IMR-90 (cell line): ENCODE measurements at regions not wholly inside any gene's neighbourhood (a gene's known extent, or its start where the extent isn't known, plus 50 kb on each side); places are given as distances from the start of the nearest gene placed in this dataset.

Source experiments
- ATAC-seq: fragments of 200-7000 bp; cut with Tn5 transposase; 2 replicates; pipeline ENCODE4 v1.9.1; 2020; ENCODE audit warnings: low read depth, mild to moderate bottlenecking, moderate library complexity
- BruUV-seq: library from RNA; stranded (reverse); fragments of 400-500 nt; replicated peaks from 2 replicates; lab custom pipeline; 2021; lab: Mats Ljungman, UMichigan
- CTCF ChIA-PET: fragments of 300-600 bp; formaldehyde crosslinking; extraction: SDS; loops from one replicate; lab custom pipeline; 2021; ENCODE audit warnings: antibody characterized with exemption; lab: Yijun Ruan, JAX
- POLR2A ChIA-PET: fragments of 300-600 bp; sonication (Branson Sonifier 250); formaldehyde crosslinking; loops from one replicate; lab custom pipeline; 2022; ENCODE audit warnings: antibody characterized with exemption; ENCODE audit not compliant: unreplicated experiment; lab: Charles Lee
- DNase-seq: peaks from one replicate; pipeline ENCODE4 v3.0.0; 2013
- H2AFZ ChIP-seq: replicated peaks from 2 replicates; pipeline ENCODE3; 2013; ENCODE audit warnings: low read length, mild to moderate bottlenecking; ENCODE audit not compliant: poor library complexity
- H2AK5ac ChIP-seq: 2 replicates; pipeline ENCODE4 v1.6.1; 2013; ENCODE audit warnings: low read depth, low read length, inconsistent platforms
- H2AK9ac ChIP-seq: replicated peaks from 2 replicates; pipeline ENCODE3; 2013; ENCODE audit warnings: mild to moderate bottlenecking, low read depth, low read length, moderate library complexity; ENCODE audit not compliant: poor library complexity
- H2BK120ac ChIP-seq: 2 replicates; pipeline ENCODE4 v1.6.1; 2013; ENCODE audit warnings: low read depth, low read length, inconsistent platforms
- H2BK15ac ChIP-seq: 3 replicates; pipeline ENCODE4 v1.6.1; 2013; ENCODE audit warnings: low read depth, low read length, inconsistent platforms
- H2BK20ac ChIP-seq: 2 replicates; pipeline ENCODE4 v1.6.1; 2013; ENCODE audit warnings: low read depth, mild to moderate bottlenecking, inconsistent platforms, low read length, moderate library complexity
- H2BK5ac ChIP-seq: 2 replicates; pipeline ENCODE4 v1.6.1; 2013; ENCODE audit warnings: mild to moderate bottlenecking, low read depth, low read length, inconsistent platforms; ENCODE audit not compliant: poor library complexity, severe bottlenecking
- H3K14ac ChIP-seq: replicated peaks from 2 replicates; pipeline ENCODE4 v1.6.1; 2013; ENCODE audit warnings: low read depth, low read length, inconsistent platforms
- H3K18ac ChIP-seq: 2 replicates; pipeline ENCODE4 v1.6.1; 2013; ENCODE audit warnings: low read depth, low read length, control low read depth
- H3K23ac ChIP-seq: 2 replicates; pipeline ENCODE4 v1.6.1; 2013; ENCODE audit warnings: low read depth, low read length, inconsistent platforms
- H3K27ac ChIP-seq: 2 replicates; pipeline ENCODE4 v1.5.1; 2013; ENCODE audit warnings: mild to moderate bottlenecking, control low read depth, low read length; ENCODE audit not compliant: insufficient read depth
- H3K27me3 ChIP-seq: 2 replicates; pipeline ENCODE4 v1.6.1; 2013; ENCODE audit warnings: low read length; ENCODE audit not compliant: control insufficient read depth, insufficient read depth
- H3K36me3 ChIP-seq: 2 replicates; pipeline ENCODE4 v1.6.1; 2013; ENCODE audit warnings: low read length, mixed read lengths; ENCODE audit not compliant: control insufficient read depth, insufficient read depth
- H3K4ac ChIP-seq: 2 replicates; pipeline ENCODE4 v1.6.1; 2013; ENCODE audit warnings: low read depth, low read length, inconsistent platforms
- H3K4me1 ChIP-seq: 2 replicates; pipeline ENCODE4 v1.6.1; 2013; ENCODE audit warnings: low read length, mixed read lengths; ENCODE audit not compliant: control insufficient read depth, insufficient read depth
- H3K4me2 ChIP-seq: 2 replicates; pipeline ENCODE4 v1.6.1; 2013; ENCODE audit warnings: low read depth, mild to moderate bottlenecking, control low read depth, low read length, moderate library complexity
- H3K4me3 ChIP-seq: 2 replicates; pipeline ENCODE4 v1.5.1; 2013; ENCODE audit warnings: low read depth, mild to moderate bottlenecking, control low read depth, low read length, moderate library complexity; ENCODE audit not compliant: insufficient read depth
- H3K56ac ChIP-seq: 2 replicates; pipeline ENCODE4 v1.6.1; 2013; ENCODE audit warnings: low read length, inconsistent platforms; ENCODE audit not compliant: insufficient read depth; ENCODE audit errors: extremely low read depth
- H3K79me1 ChIP-seq, 2 experiments: 2 replicates each; pipeline ENCODE4 v1.6.1; 2013; ENCODE audit warnings: low read length in 2 of 2, inconsistent platforms in 1 of 2, low read depth in 1 of 2
- H3K9ac ChIP-seq: 2 replicates; pipeline ENCODE4 v1.6.1; 2013; ENCODE audit warnings: low read depth, low read length, control low read depth
- H3K9me1 ChIP-seq: 2 replicates; pipeline ENCODE4 v1.6.1; 2013; ENCODE audit warnings: low read length, inconsistent platforms; ENCODE audit not compliant: insufficient read depth
- H3K9me3 ChIP-seq: 2 replicates; pipeline ENCODE4 v1.6.1; 2013; ENCODE audit warnings: low read length; ENCODE audit not compliant: control insufficient read depth, insufficient read depth
- H4K20me1 ChIP-seq: 2 replicates; pipeline ENCODE4 v1.6.1; 2013; ENCODE audit warnings: low read length, inconsistent platforms; ENCODE audit not compliant: insufficient read depth
- H4K5ac ChIP-seq: 2 replicates; pipeline ENCODE4 v1.6.1; 2013; ENCODE audit warnings: mild to moderate bottlenecking, low read depth, low read length, control low read depth
- H4K8ac ChIP-seq, 2 experiments: 2 replicates each; pipeline ENCODE4 v1.6.1; 2013; ENCODE audit warnings: low read depth in 2 of 2, low read length in 2 of 2, control low read depth in 1 of 2, inconsistent platforms in 1 of 2
- H4K91ac ChIP-seq: 2 replicates; pipeline ENCODE4 v1.6.1; 2013; ENCODE audit warnings: low read depth, low read length, inconsistent platforms; ENCODE audit not compliant: insufficient read depth
- BHLHE40 ChIP-seq: fragments of 150-350 bp; IDR thresholded peaks from 2 replicates; pipeline ENCODE4 v1.6.1; 2016; ENCODE audit warnings: mild to moderate bottlenecking, low read depth, low read length
- CEBPB ChIP-seq: IDR thresholded peaks from 2 replicates; pipeline ENCODE4 v1.6.1; 2012; ENCODE audit warnings: low read depth, low read length, improper control_type of control experiment
- CHD1 ChIP-seq: IDR thresholded peaks from 2 replicates; pipeline ENCODE4 v1.6.1; 2012; ENCODE audit warnings: low read depth, low read length, improper control_type of control experiment
- FOS ChIP-seq: fragments of 150-350 bp; IDR thresholded peaks from 2 replicates; pipeline ENCODE4 v1.6.1; 2016; ENCODE audit warnings: low read depth, low read length
- MAFK ChIP-seq: IDR thresholded peaks from 2 replicates; pipeline ENCODE4 v1.6.1; 2012; ENCODE audit warnings: low read depth, low read length, improper control_type of control experiment
- MAZ ChIP-seq: IDR thresholded peaks from 2 replicates; pipeline ENCODE4 v1.6.1; 2012; ENCODE audit warnings: low read depth, mild to moderate bottlenecking, low read length, improper control_type of control experiment, moderate library complexity, borderline replicate concordance
- MXI1 ChIP-seq: IDR thresholded peaks from 2 replicates; pipeline ENCODE4 v1.6.1; 2012; ENCODE audit warnings: low read depth, mild to moderate bottlenecking, low read length, moderate library complexity, borderline replicate concordance
- NFE2L2 ChIP-seq: fragments of 150-350 bp; IDR thresholded peaks from 2 replicates; pipeline ENCODE4 v1.6.1; 2016; ENCODE audit warnings: low read depth, mild to moderate bottlenecking, low read length
- POLR2A ChIP-seq: IDR thresholded peaks from 2 replicates; pipeline ENCODE4 v1.6.1; 2012; ENCODE audit warnings: mild to moderate bottlenecking, low read depth, low read length
- RAD21 ChIP-seq: IDR thresholded peaks from 2 replicates; pipeline ENCODE4 v1.6.1; 2012; ENCODE audit warnings: low read length, improper control_type of control experiment
- RCOR1 ChIP-seq: IDR thresholded peaks from 2 replicates; pipeline ENCODE4 v1.6.1; 2012; ENCODE audit warnings: mild to moderate bottlenecking, low read length, improper control_type of control experiment; ENCODE audit not compliant: insufficient replicate concordance
- RFX5 ChIP-seq: IDR thresholded peaks from 2 replicates; pipeline ENCODE4 v1.8.0; 2012; ENCODE audit warnings: low read depth, mild to moderate bottlenecking, low read length, moderate library complexity
- SMC3 ChIP-seq: fragments of 150-350 bp; IDR thresholded peaks from 2 replicates; pipeline ENCODE4 v1.6.1; 2016; ENCODE audit warnings: low read depth, mild to moderate bottlenecking, antibody characterized with exemption, low read length, moderate library complexity
- WGBS, 2 experiments: methylation state at CpG; one replicate each; pipeline versions ENCODE4 v1.1.5 to v1.1.7; 2013; ENCODE audit warnings: missing lambda C conversion rate in 2 of 2; ENCODE audit not compliant: insufficient read length in 1 of 2; ENCODE audit errors: extremely low coverage in 2 of 2; 5-methylcytosine and 5-hydroxymethylcytosine counted together
- dilution Hi-C: fragments of 300-500 bp; cut with HindIII; formaldehyde crosslinking; loops from one replicate; pipeline ENCODE4 v1.14.3; 2018; ENCODE audit warnings: low sequenced_read_pairs; ENCODE audit not compliant: unreplicated experiment
- in situ Hi-C: fragments of 300-500 bp; cut with MboI; formaldehyde crosslinking; loops from 3 replicates; pipeline ENCODE4 v1.14.3; 2019; ENCODE audit warnings: low sequenced_read_pairs, inconsistent platforms, mixed read lengths
- intact Hi-C: fragments of 100-400 bp; cut with micrococcal nuclease; formaldehyde crosslinking; loops from 2 replicates; pipeline ENCODE4 v1.10.0; 2022
- TF ChIP-seq, protein P1 (sequence below): fragments of 150-350 bp; IDR thresholded peaks from 2 replicates; pipeline ENCODE4 v1.6.1; 2016; ENCODE audit warnings: low read depth, mild to moderate bottlenecking, low read length, moderate library complexity, borderline replicate concordance
- TF ChIP-seq, protein P2 (sequence below): conservative IDR thresholded peaks from 2 replicates; pipeline ENCODE4 v1.5.1; 2012; ENCODE audit warnings: mild to moderate bottlenecking, low read depth, low read length, improper control_type of control experiment

DNA sequence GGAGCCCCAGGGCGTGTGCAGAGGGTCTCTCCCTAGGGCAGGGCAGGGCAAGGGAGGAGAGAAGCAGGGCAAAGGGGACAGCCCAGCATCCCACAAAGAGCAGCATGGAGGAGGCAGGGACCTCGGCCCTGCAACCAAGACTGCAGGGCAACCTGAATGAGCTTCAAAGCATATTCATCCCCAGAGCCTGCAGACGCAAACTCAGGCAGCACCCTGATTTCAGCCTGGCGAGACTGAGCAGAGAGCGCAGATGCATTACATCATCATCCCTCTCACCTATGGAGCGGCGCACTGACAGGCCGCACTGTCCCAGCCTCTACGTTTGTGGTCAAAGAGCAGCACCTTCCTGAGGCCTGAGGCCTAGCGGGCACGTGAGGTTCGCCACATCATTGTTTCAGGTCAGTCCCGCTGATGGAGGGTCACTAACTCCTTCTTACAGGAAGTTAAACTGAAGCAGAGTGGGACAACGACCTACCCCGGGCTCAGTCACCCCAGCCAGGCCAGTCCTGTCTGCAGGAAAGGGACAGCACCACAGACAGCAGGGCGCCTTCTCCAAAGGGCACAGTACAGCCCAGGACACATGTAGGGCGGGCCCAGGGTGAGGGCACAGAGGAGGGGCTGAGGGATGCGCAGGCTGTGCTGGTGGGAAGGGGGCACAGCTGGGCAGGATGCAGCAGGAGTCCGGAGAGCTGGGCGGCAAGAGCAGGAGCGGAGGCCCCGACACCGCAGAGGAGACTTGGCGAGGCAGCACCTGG lies 67.2 kb upstream of the RAB6C start:
- dilution Hi-C loops (no loop called here), intact Hi-C loops (no loop called here), in situ Hi-C loops (no loop called here)
- no peaks in the 10 kb centered on the region for H3K79me1 ChIP-seq
- CTCF ChIA-PET: no interaction called here
- WGBS, 2 experiments: 79% methylated on average over 12 of the region's 24 CpGs; no CpG with 5 or more reads in 1 of the 2 experiments
- H4K20me1 ChIP-seq: no peaks in the 10 kb centered on the region
- no peak overlapping the region for H3K27ac ChIP-seq
- POLR2A ChIA-PET: no interaction called here
- no peak overlapping the region for H3K9ac ChIP-seq
- no peak overlapping the region for H2AFZ ChIP-seq
- no peak overlapping the region for H3K4me2 ChIP-seq
- no peak overlapping the region for H4K5ac ChIP-seq
- no peak overlapping the region for H2BK20ac ChIP-seq
- H2AK5ac ChIP-seq: no peak overlapping the region
- H2AK9ac ChIP-seq: no peak overlapping the region
- H3K14ac ChIP-seq: no peak overlapping the region
- H3K4ac ChIP-seq: no peak overlapping the region
- H3K4me1 ChIP-seq: no peaks in the 10 kb centered on the region
- H3K4me3 ChIP-seq: no peak overlapping the region
- TF ChIP-seq POLR2A: no peak
- no peak for TF ChIP-seq CHD1
- no peak for TF ChIP-seq MAZ
- no peak for TF ChIP-seq MXI1
- no peak for TF ChIP-seq CEBPB
- TF ChIP-seq, protein P1, sequence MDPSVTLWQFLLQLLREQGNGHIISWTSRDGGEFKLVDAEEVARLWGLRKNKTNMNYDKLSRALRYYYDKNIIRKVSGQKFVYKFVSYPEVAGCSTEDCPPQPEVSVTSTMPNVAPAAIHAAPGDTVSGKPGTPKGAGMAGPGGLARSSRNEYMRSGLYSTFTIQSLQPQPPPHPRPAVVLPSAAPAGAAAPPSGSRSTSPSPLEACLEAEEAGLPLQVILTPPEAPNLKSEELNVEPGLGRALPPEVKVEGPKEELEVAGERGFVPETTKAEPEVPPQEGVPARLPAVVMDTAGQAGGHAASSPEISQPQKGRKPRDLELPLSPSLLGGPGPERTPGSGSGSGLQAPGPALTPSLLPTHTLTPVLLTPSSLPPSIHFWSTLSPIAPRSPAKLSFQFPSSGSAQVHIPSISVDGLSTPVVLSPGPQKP: no peak
- no peak for TF ChIP-seq BHLHE40
- no peak for TF ChIP-seq SMC3
- no peak for TF ChIP-seq MAFK
- no peak for TF ChIP-seq RCOR1
- TF ChIP-seq FOS: no peak
- TF ChIP-seq NFE2L2: no peak
- TF ChIP-seq RFX5: no peak
- TF ChIP-seq, protein P2, sequence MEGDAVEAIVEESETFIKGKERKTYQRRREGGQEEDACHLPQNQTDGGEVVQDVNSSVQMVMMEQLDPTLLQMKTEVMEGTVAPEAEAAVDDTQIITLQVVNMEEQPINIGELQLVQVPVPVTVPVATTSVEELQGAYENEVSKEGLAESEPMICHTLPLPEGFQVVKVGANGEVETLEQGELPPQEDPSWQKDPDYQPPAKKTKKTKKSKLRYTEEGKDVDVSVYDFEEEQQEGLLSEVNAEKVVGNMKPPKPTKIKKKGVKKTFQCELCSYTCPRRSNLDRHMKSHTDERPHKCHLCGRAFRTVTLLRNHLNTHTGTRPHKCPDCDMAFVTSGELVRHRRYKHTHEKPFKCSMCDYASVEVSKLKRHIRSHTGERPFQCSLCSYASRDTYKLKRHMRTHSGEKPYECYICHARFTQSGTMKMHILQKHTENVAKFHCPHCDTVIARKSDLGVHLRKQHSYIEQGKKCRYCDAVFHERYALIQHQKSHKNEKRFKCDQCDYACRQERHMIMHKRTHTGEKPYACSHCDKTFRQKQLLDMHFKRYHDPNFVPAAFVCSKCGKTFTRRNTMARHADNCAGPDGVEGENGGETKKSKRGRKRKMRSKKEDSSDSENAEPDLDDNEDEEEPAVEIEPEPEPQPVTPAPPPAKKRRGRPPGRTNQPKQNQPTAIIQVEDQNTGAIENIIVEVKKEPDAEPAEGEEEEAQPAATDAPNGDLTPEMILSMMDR: no peak
- no peak for TF ChIP-seq RAD21
- H3K56ac ChIP-seq: no peak overlapping the region
- ATAC-seq: no peak
- H2BK15ac ChIP-seq: no peak overlapping the region
- no peaks in the 10 kb centered on the region for H3K27me3 ChIP-seq
- no peaks in the 10 kb centered on the region for H3K9me1 ChIP-seq
- no peak overlapping the region for H2BK5ac ChIP-seq
- DNase-seq: no peak
- no peak overlapping the region for H4K91ac ChIP-seq
- no peak overlapping the region for H3K18ac ChIP-seq
- no peak overlapping the region for H2BK120ac ChIP-seq
- no peaks in the 10 kb centered on the region for H3K9me3 ChIP-seq
- H4K8ac ChIP-seq: no peak overlapping the region
- no peak overlapping the region for H3K23ac ChIP-seq
- no peaks in the 10 kb centered on the region for H3K36me3 ChIP-seq
- no TSS peak for BruUV-seq
